Breast epithelium (tissue), 3 donors: ENCODE measurements at regions not wholly inside any gene's neighbourhood (a gene's known extent, or its start where the extent isn't known, plus 50 kb on each side); places are given as distances from the start of the nearest gene placed in this dataset.

ENCODE experiments used
- CTCF ChIP-seq, 3 donors: fragments of 450-650 bp; IDR thresholded peaks; one replicate each; pipeline ENCODE4 v1.5.1; 2016 to 2017; ENCODE audit warnings: antibody characterized with exemption in 3 of 3, mild to moderate bottlenecking in 3 of 3, moderate library complexity in 3 of 3
- POLR2A ChIP-seq: fragments of 450-650 bp; IDR thresholded peaks from one replicate; pipeline ENCODE4 v1.6.1; 2016; ENCODE audit warnings: antibody characterized with exemption, mild to moderate bottlenecking, moderate library complexity
- POLR2AphosphoS5 ChIP-seq, 3 donors: sonication (generic); formaldehyde crosslinking; IDR thresholded peaks; one replicate each; pipeline ENCODE4 v1.6.1; 2017; ENCODE audit warnings: antibody characterized with exemption in 3 of 3

DNA sequence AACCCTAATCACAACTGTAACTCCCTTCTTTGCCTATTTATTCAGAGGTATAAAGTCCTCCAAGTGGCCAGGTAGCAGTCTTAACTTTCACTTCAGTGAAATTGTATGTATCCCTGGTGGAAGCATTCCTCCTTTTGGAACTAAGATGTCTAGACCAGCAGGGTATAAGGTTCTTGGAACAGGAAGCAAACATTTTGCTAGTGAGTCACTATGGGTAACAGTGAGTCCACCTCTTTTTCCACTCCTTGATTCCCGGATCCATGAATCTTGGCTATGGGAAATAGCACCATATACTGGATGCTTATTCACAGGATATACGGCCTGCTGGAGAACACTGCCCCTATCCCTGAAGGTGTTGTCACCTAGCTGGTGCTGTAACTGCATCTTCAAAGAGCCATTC is 80.2 kb downstream of the KCNA5 start:
- no peak for TF ChIP-seq POLR2A
- TF ChIP-seq CTCF (IDR thresholded peaks at IDR 0.05) = no peak
- no peak for TF ChIP-seq POLR2AphosphoS5 (IDR thresholded peaks at IDR 0.05)
